ENCODE measurements at regions not wholly inside any gene's neighbourhood (a gene's known extent, or its start where the extent isn't known, plus 50 kb on each side); places are given as distances from the start of the nearest gene placed in this dataset.
"Not testable (repeated sequence)": the region's sequence is repeated elsewhere in the genome, so short reads cannot be mapped to it uniquely, and the experiment has no call there.

DNA sequence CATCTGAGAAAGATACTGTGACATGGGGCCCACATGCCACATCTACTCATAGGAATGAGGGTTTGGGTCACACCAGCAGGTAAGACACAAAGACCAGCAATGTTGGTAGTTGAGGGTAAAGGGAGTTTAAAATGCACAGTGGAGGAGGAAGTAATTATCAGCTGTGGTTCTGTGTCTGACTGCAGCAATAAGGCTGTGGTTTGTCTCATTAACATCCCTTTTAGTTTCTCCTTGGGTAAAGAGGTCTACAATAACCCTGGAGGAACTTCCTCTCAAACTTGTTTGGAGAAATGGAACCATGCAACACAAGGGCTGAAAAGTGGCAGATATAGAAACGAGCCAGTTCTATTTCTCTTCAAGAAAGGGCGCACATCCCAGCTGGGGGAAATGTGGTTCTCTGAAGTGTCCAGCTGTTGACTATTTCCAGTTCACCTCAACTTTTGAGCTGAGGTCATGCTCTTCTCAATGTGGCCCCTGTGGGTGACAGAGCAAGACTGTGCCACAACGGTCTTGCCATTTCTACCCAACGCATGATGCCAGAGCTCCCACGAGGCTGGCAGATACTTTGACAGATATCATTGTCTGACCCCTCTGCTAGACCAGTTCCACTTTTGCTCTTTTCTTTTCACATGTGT is 234.3 kb downstream of the SQOR start:
- ChIA-PET CTCF (no interaction called here), POLR2A (ENCODE audit: low non-redundant PET) (no interaction called here)
- DNase-seq (ENCODE audit: low spot score): no peak
- Histone ChIP-seq H3K36me3 (ENCODE audit: insufficient read depth, low read length, poor library complexity, severe bottlenecking) (no peaks in the 10 kb centered on the region), H3K4me3 (ENCODE audit: low read depth, low read length, poor library complexity, severe bottlenecking) (no peak overlapping the region), H3K9me3 (ENCODE audit: low read depth, low read length, poor library complexity, severe bottlenecking) (no peaks in the 10 kb centered on the region), H3K4me1 (ENCODE audit: insufficient read depth, low read length, poor library complexity, severe bottlenecking) (no peaks in the 10 kb centered on the region), H3K27ac (ENCODE audit: low read depth, low read length, poor library complexity, severe bottlenecking) (no peak overlapping the region), H3K27me3 (replicated peaks; ENCODE audit: insufficient read depth, low read depth, low read length, poor library complexity) (no peaks in the 10 kb centered on the region)
- no TSS peak for BruUV-seq (replicated peaks)
- TF ChIP-seq, protein P1, sequence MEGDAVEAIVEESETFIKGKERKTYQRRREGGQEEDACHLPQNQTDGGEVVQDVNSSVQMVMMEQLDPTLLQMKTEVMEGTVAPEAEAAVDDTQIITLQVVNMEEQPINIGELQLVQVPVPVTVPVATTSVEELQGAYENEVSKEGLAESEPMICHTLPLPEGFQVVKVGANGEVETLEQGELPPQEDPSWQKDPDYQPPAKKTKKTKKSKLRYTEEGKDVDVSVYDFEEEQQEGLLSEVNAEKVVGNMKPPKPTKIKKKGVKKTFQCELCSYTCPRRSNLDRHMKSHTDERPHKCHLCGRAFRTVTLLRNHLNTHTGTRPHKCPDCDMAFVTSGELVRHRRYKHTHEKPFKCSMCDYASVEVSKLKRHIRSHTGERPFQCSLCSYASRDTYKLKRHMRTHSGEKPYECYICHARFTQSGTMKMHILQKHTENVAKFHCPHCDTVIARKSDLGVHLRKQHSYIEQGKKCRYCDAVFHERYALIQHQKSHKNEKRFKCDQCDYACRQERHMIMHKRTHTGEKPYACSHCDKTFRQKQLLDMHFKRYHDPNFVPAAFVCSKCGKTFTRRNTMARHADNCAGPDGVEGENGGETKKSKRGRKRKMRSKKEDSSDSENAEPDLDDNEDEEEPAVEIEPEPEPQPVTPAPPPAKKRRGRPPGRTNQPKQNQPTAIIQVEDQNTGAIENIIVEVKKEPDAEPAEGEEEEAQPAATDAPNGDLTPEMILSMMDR (conservative IDR thresholded peaks at IDR 0.05; ENCODE audit: low read depth, low read length): no peak
- no peak for TF ChIP-seq EZH2 (IDR thresholded peaks at IDR 0.05; ENCODE audit: borderline replicate concordance, low read depth, low read length, poor library complexity, severe bottlenecking)
- intact Hi-C loops (cut with micrococcal nuclease; ENCODE audit: unreplicated experiment): no loop called here

DNA sequence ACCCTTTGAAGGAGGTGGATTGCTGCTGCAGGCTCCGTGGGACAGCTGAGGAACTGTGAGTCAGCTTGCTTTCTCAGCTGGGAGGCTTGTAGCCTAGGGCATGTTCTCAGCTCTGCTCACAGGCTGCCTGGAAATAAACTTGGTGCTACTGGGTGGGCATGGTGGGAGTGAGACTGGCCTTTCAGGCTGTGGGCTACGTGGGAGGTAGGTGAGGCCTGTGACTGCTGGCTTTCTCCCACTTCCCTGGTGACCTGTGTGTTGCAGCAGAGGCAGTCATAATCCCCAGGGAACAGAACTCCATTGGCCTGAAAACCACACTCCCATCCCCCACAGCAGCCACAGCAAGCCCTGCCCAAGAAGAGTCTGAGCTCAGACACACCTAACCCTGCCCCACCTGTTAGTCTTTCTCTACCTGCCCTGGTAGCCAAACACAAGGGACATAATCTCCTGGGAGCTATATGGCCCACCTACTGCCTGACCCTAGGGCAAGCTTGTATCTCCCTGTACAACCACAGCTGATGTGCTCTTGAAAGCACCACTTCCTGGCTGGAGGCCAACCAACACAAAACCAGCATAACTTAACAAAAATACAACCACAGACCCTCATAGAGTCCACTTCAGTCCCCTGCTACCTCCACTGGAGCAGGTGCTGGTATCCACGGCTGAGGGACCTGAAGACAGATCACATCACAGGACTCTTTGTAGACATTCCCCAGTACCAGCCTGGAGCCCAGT is 236.5 kb downstream of the SQOR start:
- TF ChIP-seq, protein P1 (conservative IDR thresholded peaks at IDR 0.05; ENCODE audit: low read depth, low read length): no peak
- TF ChIP-seq EZH2 (IDR thresholded peaks at IDR 0.05; ENCODE audit: borderline replicate concordance, low read depth, low read length, poor library complexity, severe bottlenecking): no peak
- Histone ChIP-seq H3K9me3 (ENCODE audit: low read depth, low read length, poor library complexity, severe bottlenecking) (no peaks in the 10 kb centered on the region), H3K4me3 (ENCODE audit: low read depth, low read length, poor library complexity, severe bottlenecking) (no peak overlapping the region), H3K27me3 (replicated peaks; ENCODE audit: insufficient read depth, low read depth, low read length, poor library complexity) (no peaks in the 10 kb centered on the region), H3K36me3 (ENCODE audit: insufficient read depth, low read length, poor library complexity, severe bottlenecking) (no peaks in the 10 kb centered on the region), H3K4me1 (ENCODE audit: insufficient read depth, low read length, poor library complexity, severe bottlenecking) (no peaks in the 10 kb centered on the region), H3K27ac (ENCODE audit: low read depth, low read length, poor library complexity, severe bottlenecking) (no peak overlapping the region)
- intact Hi-C loops (cut with micrococcal nuclease; ENCODE audit: unreplicated experiment): no loop called here
- no peak for DNase-seq (ENCODE audit: low spot score)
- ChIA-PET POLR2A (ENCODE audit: low non-redundant PET) (no interaction called here), CTCF (no interaction called here)
- BruUV-seq (replicated peaks): no TSS peak

DNA sequence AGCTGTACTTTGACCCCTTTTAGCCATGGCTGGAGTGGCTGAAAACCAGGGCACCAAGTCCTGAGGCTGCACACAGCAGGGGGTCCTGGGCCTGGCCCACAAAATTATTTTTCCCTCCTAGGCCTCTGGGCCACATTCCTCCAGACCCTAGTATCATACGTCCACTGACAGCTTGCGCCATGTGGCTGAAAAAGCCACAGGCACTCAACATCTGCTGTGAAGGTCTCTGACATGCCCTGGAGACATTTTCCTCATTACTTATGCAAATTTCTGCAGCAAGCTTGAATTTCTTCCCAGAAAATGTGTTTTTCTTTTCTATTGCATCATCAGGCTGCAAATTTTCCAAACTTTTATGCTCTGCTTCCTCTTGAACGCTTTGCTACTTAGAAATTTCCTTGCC is 239.0 kb downstream of the SQOR start:
- Histone ChIP-seq H3K27me3 (replicated peaks; ENCODE audit: insufficient read depth, low read depth, low read length, poor library complexity) (no peaks in the 10 kb centered on the region), H3K9me3 (ENCODE audit: low read depth, low read length, poor library complexity, severe bottlenecking) (no peaks in the 10 kb centered on the region), H3K27ac (ENCODE audit: low read depth, low read length, poor library complexity, severe bottlenecking) (no peak overlapping the region), H3K4me1 (ENCODE audit: insufficient read depth, low read length, poor library complexity, severe bottlenecking) (no peaks in the 10 kb centered on the region), H3K36me3 (ENCODE audit: insufficient read depth, low read length, poor library complexity, severe bottlenecking) (no peaks in the 10 kb centered on the region), H3K4me3 (ENCODE audit: low read depth, low read length, poor library complexity, severe bottlenecking) (no peak overlapping the region)
- POLR2A ChIA-PET (ENCODE audit: low non-redundant PET): no interaction called here
- CTCF ChIA-PET: no interaction called here
- TF ChIP-seq EZH2 (IDR thresholded peaks at IDR 0.05; ENCODE audit: borderline replicate concordance, low read depth, low read length, poor library complexity, severe bottlenecking): no peak
- TF ChIP-seq, protein P1 (conservative IDR thresholded peaks at IDR 0.05; ENCODE audit: low read depth, low read length): no peak
- BruUV-seq (replicated peaks): no TSS peak
- no peak for DNase-seq (ENCODE audit: low spot score)
- intact Hi-C loops (cut with micrococcal nuclease; ENCODE audit: unreplicated experiment): no loop called here

DNA sequence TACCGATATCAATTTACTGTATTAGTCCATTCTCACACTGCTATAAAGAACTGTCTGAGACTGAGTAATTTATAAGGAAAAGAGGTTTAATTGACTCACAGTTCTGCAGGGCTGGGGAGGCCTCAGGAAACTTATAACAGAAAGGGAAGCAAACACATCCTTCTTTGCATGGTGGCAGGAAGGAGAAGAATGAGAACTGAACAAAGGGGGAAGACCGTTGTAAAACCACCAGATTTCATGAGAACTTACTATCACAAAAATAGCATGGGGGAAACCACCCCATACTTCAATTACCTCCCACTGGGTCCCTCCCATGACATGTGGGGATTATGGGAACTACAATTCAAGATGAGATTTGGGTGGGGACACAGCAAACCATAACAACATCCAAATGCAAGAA is 239.7 kb downstream of the SQOR start:
- POLR2A ChIA-PET (ENCODE audit: low non-redundant PET); H3K27ac ChIP-seq (ENCODE audit: low read depth, low read length, poor library complexity, severe bottlenecking); H3K9me3 ChIP-seq (ENCODE audit: low read depth, low read length, poor library complexity, severe bottlenecking); DNase-seq (ENCODE audit: low spot score); H3K4me3 ChIP-seq (ENCODE audit: low read depth, low read length, poor library complexity, severe bottlenecking); BruUV-seq (replicated peaks); CTCF ChIA-PET; H3K4me1 ChIP-seq (ENCODE audit: insufficient read depth, low read length, poor library complexity, severe bottlenecking); H3K27me3 ChIP-seq (replicated peaks; ENCODE audit: insufficient read depth, low read depth, low read length, poor library complexity); intact Hi-C loops (cut with micrococcal nuclease; ENCODE audit: unreplicated experiment); H3K36me3 ChIP-seq (ENCODE audit: insufficient read depth, low read length, poor library complexity, severe bottlenecking): not testable (repeated sequence)
